GM23338 (cell line): ENCODE measurements at regions not wholly inside any gene's neighbourhood (a gene's known extent, or its start where the extent isn't known, plus 50 kb on each side); places are given as distances from the start of the nearest gene placed in this dataset.
"Not testable (repeated sequence)": the region's sequence is repeated elsewhere in the genome, so short reads cannot be mapped to it uniquely, and the experiment has no call there.

Source experiments
- ATAC-seq: fragments of 200-7000 bp; cut with Tn5 transposase; 3 replicates; pipeline ENCODE4 v1.9.1; 2020
- DNase-seq: peaks from one replicate; pipeline ENCODE4 v3.0.0-alpha.2; 2015; ENCODE audit warnings: low spot score
- H2AFZ ChIP-seq: fragments of 200-600 bp; sonication (generic); 2 replicates; pipeline ENCODE4 v1.8.0; 2016; ENCODE audit warnings: antibody characterized with exemption, mild to moderate bottlenecking, moderate library complexity
- H3F3A ChIP-seq: fragments of 200-600 bp; sonication (generic); replicated peaks from 2 replicates; pipeline ENCODE4 v1.8.0; 2017; ENCODE audit warnings: antibody characterized with exemption, mixed run types, low read depth
- H3K27ac ChIP-seq: fragments of 200-600 bp; sonication (generic); 2 replicates; pipeline ENCODE4 v1.6.1; 2016; ENCODE audit warnings: low read depth
- H3K27me3 ChIP-seq: fragments of 200-600 bp; sonication (generic); 2 replicates; pipeline ENCODE4 v1.8.0; 2016; ENCODE audit warnings: mild to moderate bottlenecking, mixed run types, moderate library complexity; ENCODE audit not compliant: insufficient read depth
- H3K36me3 ChIP-seq: fragments of 200-600 bp; sonication (generic); 2 replicates; pipeline ENCODE4 v1.8.0; 2016; ENCODE audit warnings: mild to moderate bottlenecking; ENCODE audit not compliant: insufficient read depth
- H3K4me1 ChIP-seq: fragments of 200-600 bp; sonication (generic); 2 replicates; pipeline ENCODE4 v1.8.0; 2016; ENCODE audit warnings: mild to moderate bottlenecking, moderate library complexity; ENCODE audit not compliant: insufficient read depth
- H3K4me2 ChIP-seq: fragments of 200-600 bp; sonication (generic); 2 replicates; pipeline ENCODE4 v1.7.1; 2017; ENCODE audit warnings: mixed run types
- H3K4me3 ChIP-seq: fragments of 200-600 bp; sonication (generic); 2 replicates; pipeline ENCODE4 v1.6.1; 2016; ENCODE audit warnings: mixed run types
- H3K79me2 ChIP-seq: fragments of 200-600 bp; sonication (generic); replicated peaks from 2 replicates; pipeline ENCODE4 v1.8.0; 2017; ENCODE audit warnings: mild to moderate bottlenecking; ENCODE audit not compliant: insufficient read depth
- H3K9me2 ChIP-seq: fragments of 200-600 bp; sonication (generic); 2 replicates; pipeline ENCODE4 v1.8.0; 2017; ENCODE audit not compliant: insufficient read depth
- H4K20me1 ChIP-seq: fragments of 200-600 bp; sonication (generic); replicated peaks from 2 replicates; pipeline ENCODE4 v1.8.0; 2017; ENCODE audit warnings: mild to moderate bottlenecking; ENCODE audit not compliant: insufficient read depth
- H3K27ac Mint-ChIP-seq: 2 replicates; pipeline ENCODE4 v1.8.0; 2020; ENCODE audit warnings: inconsistent platforms, mild to moderate bottlenecking, moderate library complexity, mixed read lengths
- H3K27me3 Mint-ChIP-seq: 3 replicates; pipeline ENCODE4 v1.8.0; 2022; ENCODE audit warnings: low read depth, mild to moderate bottlenecking, moderate library complexity, mixed read lengths, inconsistent platforms; ENCODE audit not compliant: insufficient read depth, poor library complexity
- H3K36me3 Mint-ChIP-seq: 3 replicates; pipeline ENCODE4 v1.8.0; 2021; ENCODE audit warnings: low read depth, mild to moderate bottlenecking, inconsistent platforms, moderate library complexity, mixed read lengths
- H3K4me1 Mint-ChIP-seq: 3 replicates; pipeline ENCODE4 v1.8.0; 2020; ENCODE audit warnings: mild to moderate bottlenecking, inconsistent platforms, mixed read lengths
- H3K4me3 Mint-ChIP-seq: 3 replicates; pipeline ENCODE4 v1.8.0; 2021; ENCODE audit warnings: moderate library complexity, mild to moderate bottlenecking, inconsistent platforms, mixed read lengths
- H3K9me3 Mint-ChIP-seq: 3 replicates; pipeline ENCODE4 v1.8.0; 2020; ENCODE audit warnings: moderate library complexity, mild to moderate bottlenecking, inconsistent platforms, mixed read lengths
- CREB1 ChIP-seq: fragments of 250-450 bp; sonication (Bioruptor Pico); IDR thresholded peaks from 2 replicates; pipeline ENCODE4 v1.5.0; 2020; ENCODE audit warnings: low read depth, mild to moderate bottlenecking, moderate library complexity
- CTCF ChIP-seq, 2 experiments: fragments of 200-600 bp in 1 of 2; sonication (generic) in 1 of 2; conservative IDR thresholded peaks; 2 replicates each; pipeline versions ENCODE4 v1.5.1 to v1.6.1; 2016 to 2017; ENCODE audit warnings: antibody characterized with exemption in 2 of 2, low read depth in 2 of 2, mild to moderate bottlenecking in 2 of 2, moderate library complexity in 1 of 2
- ETS1 ChIP-seq: IDR thresholded peaks from 2 replicates; pipeline ENCODE4 v1.6.1; 2016; ENCODE audit warnings: antibody characterized with exemption
- EZH2 ChIP-seq: fragments of 200-600 bp; sonication (generic); IDR thresholded peaks from one replicate; pipeline ENCODE4 v1.8.0; 2017; ENCODE audit warnings: antibody characterized with exemption, mild to moderate bottlenecking, low read depth; ENCODE audit not compliant: unreplicated experiment
- EZH2phosphoT487 ChIP-seq: fragments of 200-600 bp; sonication (generic); IDR thresholded peaks from one replicate; pipeline ENCODE4 v1.8.1; 2018; ENCODE audit warnings: antibody characterized with exemption; ENCODE audit not compliant: unreplicated experiment
- JUNB ChIP-seq: IDR thresholded peaks from one replicate; pipeline ENCODE4 v1.6.1; 2016; ENCODE audit warnings: antibody characterized with exemption; ENCODE audit not compliant: unreplicated experiment
- NANOG ChIP-seq: IDR thresholded peaks from 2 replicates; pipeline ENCODE4 v1.6.1; 2016; ENCODE audit warnings: antibody characterized with exemption, borderline replicate concordance
- POLR2AphosphoS5 ChIP-seq: IDR thresholded peaks from 2 replicates; pipeline ENCODE4 v1.6.1; 2016; ENCODE audit warnings: antibody characterized with exemption, low read depth
- REST ChIP-seq: IDR thresholded peaks from one replicate; pipeline ENCODE4 v1.6.1; 2018; ENCODE audit warnings: antibody characterized with exemption; ENCODE audit not compliant: unreplicated experiment
- STAT1 ChIP-seq: IDR thresholded peaks from one replicate; pipeline ENCODE4 v1.6.1; 2016; ENCODE audit warnings: antibody characterized with exemption; ENCODE audit not compliant: unreplicated experiment
- ZNF114 ChIP-seq: fragments of 250-450 bp; sonication (Bioruptor Pico); IDR thresholded peaks from 2 replicates; pipeline ENCODE4 v1.5.0; 2020; ENCODE audit warnings: mild to moderate bottlenecking, moderate library complexity
- ZNF331 ChIP-seq: fragments of 250-450 bp; sonication (Bioruptor Pico); IDR thresholded peaks from 2 replicates; pipeline ENCODE4 v1.5.0; 2020; ENCODE audit warnings: low read depth, mild to moderate bottlenecking, moderate library complexity
- ZNF462 ChIP-seq: fragments of 250-450 bp; sonication (Bioruptor Pico); IDR thresholded peaks from 2 replicates; pipeline ENCODE4 v1.5.0; 2020; ENCODE audit warnings: mild to moderate bottlenecking, moderate library complexity

- no peak overlapping the region for H2AFZ ChIP-seq
- no peaks in the 10 kb centered on the region for H3K9me2 ChIP-seq
- no peak overlapping the region for H3K4me3 ChIP-seq
- no peaks in the 10 kb centered on the region for H3K4me1 ChIP-seq
- peaks cover 2% of the 10 kb centered on the region for H3K27me3 Mint-ChIP-seq
- no peaks in the 10 kb centered on the region for H3K27me3 ChIP-seq
- H3F3A ChIP-seq: no peaks in the 10 kb centered on the region
- no peak overlapping the region for H3K27ac ChIP-seq
- H3K4me1 Mint-ChIP-seq: no peaks in the 10 kb centered on the region
- H3K4me2 ChIP-seq: no peak overlapping the region
- no peaks in the 10 kb centered on the region for H3K79me2 ChIP-seq
- TF ChIP-seq ZNF114 (CRISPR knock-in tag): no peak
- TF ChIP-seq POLR2AphosphoS5: no peak
- TF ChIP-seq NANOG: no peak
- TF ChIP-seq STAT1: no peak
- no peak for TF ChIP-seq ZNF331
- no peak for TF ChIP-seq ZNF462
- no peak for TF ChIP-seq EZH2
- no peak for TF ChIP-seq CREB1 (CRISPR knock-in tag)
- no peak for TF ChIP-seq CTCF (conservative IDR thresholded peaks at IDR 0.05; ENCODE audit: low read depth in 2 of 2)
- TF ChIP-seq EZH2phosphoT487: no peak
- no peak for TF ChIP-seq JUNB
- no peak for TF ChIP-seq REST
- TF ChIP-seq ETS1: no peak
- DNase-seq: no peak
- no peak overlapping the region for H3K4me3 Mint-ChIP-seq
- H3K9me3 Mint-ChIP-seq: peaks cover 94% of the 10 kb centered on the region
- ATAC-seq: no peak
- peaks cover 29% of the 10 kb centered on the region for H3K36me3 ChIP-seq
- no peaks in the 10 kb centered on the region for H4K20me1 ChIP-seq
- H3K36me3 Mint-ChIP-seq: peaks cover 93% of the 10 kb centered on the region
- no peak overlapping the region for H3K27ac Mint-ChIP-seq
Measured at GRCh38 chr7:149580328-149580727, 82.7 kb upstream of the ZNF746 start.

GRCh38 chr7:149579365-149579764, 81.8 kb upstream of the ZNF746 start:
- Mint-ChIP-seq H3K9me3 (peaks cover 95% of the 10 kb centered on the region), H3K36me3 (peaks cover 88% of the 10 kb centered on the region)
- H3K4me2 ChIP-seq, H3K79me2 ChIP-seq, H3F3A ChIP-seq, H3K4me3 Mint-ChIP-seq, H3K4me1 ChIP-seq, H4K20me1 ChIP-seq, H3K9me2 ChIP-seq, H2AFZ ChIP-seq, H3K27ac ChIP-seq, H3K27me3 Mint-ChIP-seq, DNase-seq, H3K4me3 ChIP-seq, H3K27me3 ChIP-seq, H3K4me1 Mint-ChIP-seq, ATAC-seq, H3K27ac Mint-ChIP-seq: not testable (repeated sequence)
- peaks cover 31% of the 10 kb centered on the region for H3K36me3 ChIP-seq
